Panc1 (cell line): ENCODE measurements at regions not wholly inside any gene's neighbourhood (a gene's known extent, or its start where the extent isn't known, plus 50 kb on each side); places are given as distances from the start of the nearest gene placed in this dataset.

Experiments used
- ATAC-seq: fragments of 200-7000 bp; cut with Tn5 transposase; 2 replicates; pipeline ENCODE4 v1.9.1; 2020; ENCODE audit warnings: mild to moderate bottlenecking, moderate library complexity
- BruUV-seq: library from RNA; stranded (reverse); fragments of 400-500 nt; replicated peaks from 2 replicates; lab custom pipeline; 2021; lab: Mats Ljungman, UMichigan
- CTCF ChIA-PET: fragments of 300-600 bp; sonication (Branson Sonifier 250); formaldehyde crosslinking; loops from one replicate; lab custom pipeline; 2022; ENCODE audit warnings: antibody characterized with exemption; lab: Charles Lee
- POLR2A ChIA-PET: fragments of 300-600 bp; sonication (Branson Sonifier 250); formaldehyde crosslinking; loops from one replicate; lab custom pipeline; 2022; ENCODE audit warnings: antibody characterized with exemption; lab: Charles Lee
- DNase-seq: peaks from one replicate; pipeline ENCODE4 v3.0.0-alpha.2; 2010; ENCODE audit warnings: low read depth, low spot score
- H3K27ac ChIP-seq: 2 replicates; pipeline ENCODE4 v1.5.1; 2011; ENCODE audit warnings: mild to moderate bottlenecking, low read length, inconsistent platforms
- H3K27me3 ChIP-seq: fragments of 200-500 bp; sonication (Bioruptor generic); 2 replicates; pipeline ENCODE4 v1.6.0; 2014; ENCODE audit warnings: low read length, inconsistent platforms; ENCODE audit not compliant: control insufficient read depth, insufficient read depth
- H3K36me3 ChIP-seq: fragments of 200-500 bp; sonication (Bioruptor generic); 2 replicates; pipeline ENCODE4 v1.5.1; 2014; ENCODE audit warnings: inconsistent platforms, mild to moderate bottlenecking, low read length, moderate library complexity; ENCODE audit not compliant: control insufficient read depth, insufficient read depth
- H3K4me1 ChIP-seq: 2 replicates; pipeline ENCODE4 v1.5.1; 2011; ENCODE audit warnings: inconsistent platforms, mild to moderate bottlenecking, low read length, moderate library complexity; ENCODE audit not compliant: control insufficient read depth, insufficient read depth
- H3K4me3 ChIP-seq, 2 experiments: 2 replicates each; pipeline ENCODE4 v1.5.1; 2011 to 2012; ENCODE audit warnings: low read depth in 2 of 2, low read length in 2 of 2, mild to moderate bottlenecking in 2 of 2, inconsistent platforms in 1 of 2, moderate library complexity in 1 of 2
- H3K9me3 ChIP-seq: fragments of 200-500 bp; sonication (Bioruptor generic); 2 replicates; pipeline ENCODE4 v1.5.1; 2014; ENCODE audit warnings: low read depth, mild to moderate bottlenecking, inconsistent platforms, low read length, moderate library complexity; ENCODE audit not compliant: control insufficient read depth, insufficient read depth
- POLR2AphosphoS5 ChIP-seq: IDR thresholded peaks from 2 replicates; pipeline ENCODE4 v1.6.1; 2012; ENCODE audit warnings: mild to moderate bottlenecking, low read depth, low read length, moderate library complexity
- SIN3A ChIP-seq: IDR thresholded peaks from 2 replicates; pipeline ENCODE4 v1.6.1; 2012; ENCODE audit warnings: low read depth, mild to moderate bottlenecking, low read length, moderate library complexity, borderline replicate concordance; ENCODE audit not compliant: insufficient read depth
- TCF7L2 ChIP-seq: IDR thresholded peaks from 2 replicates; pipeline ENCODE4 v1.6.1; 2011; ENCODE audit warnings: mild to moderate bottlenecking, low read depth, low read length, inconsistent platforms
- in situ Hi-C: cut with HindIII; loops from 2 replicates; pipeline ENCODE4 v1.10.0; 2016; ENCODE audit warnings: low sequenced_read_pairs, low pct_unique_long_range_greater_than_20kb
- intact Hi-C: fragments of 100-400 bp; cut with micrococcal nuclease; formaldehyde crosslinking; loops from one replicate; pipeline ENCODE4 v1.10.0; 2022; ENCODE audit not compliant: unreplicated experiment
- TF ChIP-seq, protein P1 (sequence below): fragments of 450-650 bp; IDR thresholded peaks from 2 replicates; pipeline ENCODE4 v1.5.1; 2017; ENCODE audit warnings: mild to moderate bottlenecking
- TF ChIP-seq, protein P2 (sequence below), 2 experiments: IDR thresholded peaks; 2 replicates each; pipeline ENCODE4 v1.6.1; 2011 to 2012; ENCODE audit warnings: low read depth in 2 of 2, control low read depth in 1 of 2, low read length in 1 of 2, mild to moderate bottlenecking in 1 of 2, moderate library complexity in 1 of 2; ENCODE audit not compliant: insufficient read depth in 1 of 2

DNA sequence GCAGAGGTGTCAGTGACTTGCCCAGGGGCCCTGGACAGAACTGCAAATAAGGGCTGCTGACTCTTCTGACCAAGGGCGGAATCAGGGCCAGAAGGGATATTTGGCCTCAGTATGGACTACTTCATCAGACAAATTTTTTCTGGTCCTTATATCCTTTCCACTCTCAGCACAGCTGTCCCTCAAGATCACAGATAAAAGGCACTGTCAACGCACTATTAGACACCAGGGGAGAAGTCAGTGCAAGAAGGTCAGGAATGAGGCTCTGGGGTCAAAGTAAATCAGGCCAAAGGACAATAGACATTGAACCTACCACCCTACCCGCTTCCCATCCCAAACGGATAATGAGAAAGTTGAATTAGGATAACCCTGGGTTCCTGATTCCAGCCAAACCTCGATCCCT is 657.6 kb downstream of the UQCRFS1 start:
- Histone ChIP-seq H3K4me1 (no peaks in the 10 kb centered on the region), H3K27me3 (no peaks in the 10 kb centered on the region), H3K36me3 (no peaks in the 10 kb centered on the region), H3K27ac (no peak overlapping the region), H3K9me3 (no peaks in the 10 kb centered on the region), H3K4me3 (no peak overlapping the region)
- in situ Hi-C loops (no loop called here), intact Hi-C loops (no loop called here)
- ATAC-seq (no peak), DNase-seq (no peak)
- TF ChIP-seq POLR2AphosphoS5 (no peak), SIN3A (no peak), TCF7L2 (no peak)
- TF ChIP-seq, protein P1, sequence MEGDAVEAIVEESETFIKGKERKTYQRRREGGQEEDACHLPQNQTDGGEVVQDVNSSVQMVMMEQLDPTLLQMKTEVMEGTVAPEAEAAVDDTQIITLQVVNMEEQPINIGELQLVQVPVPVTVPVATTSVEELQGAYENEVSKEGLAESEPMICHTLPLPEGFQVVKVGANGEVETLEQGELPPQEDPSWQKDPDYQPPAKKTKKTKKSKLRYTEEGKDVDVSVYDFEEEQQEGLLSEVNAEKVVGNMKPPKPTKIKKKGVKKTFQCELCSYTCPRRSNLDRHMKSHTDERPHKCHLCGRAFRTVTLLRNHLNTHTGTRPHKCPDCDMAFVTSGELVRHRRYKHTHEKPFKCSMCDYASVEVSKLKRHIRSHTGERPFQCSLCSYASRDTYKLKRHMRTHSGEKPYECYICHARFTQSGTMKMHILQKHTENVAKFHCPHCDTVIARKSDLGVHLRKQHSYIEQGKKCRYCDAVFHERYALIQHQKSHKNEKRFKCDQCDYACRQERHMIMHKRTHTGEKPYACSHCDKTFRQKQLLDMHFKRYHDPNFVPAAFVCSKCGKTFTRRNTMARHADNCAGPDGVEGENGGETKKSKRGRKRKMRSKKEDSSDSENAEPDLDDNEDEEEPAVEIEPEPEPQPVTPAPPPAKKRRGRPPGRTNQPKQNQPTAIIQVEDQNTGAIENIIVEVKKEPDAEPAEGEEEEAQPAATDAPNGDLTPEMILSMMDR, result no peak
- TF ChIP-seq, protein P2, sequence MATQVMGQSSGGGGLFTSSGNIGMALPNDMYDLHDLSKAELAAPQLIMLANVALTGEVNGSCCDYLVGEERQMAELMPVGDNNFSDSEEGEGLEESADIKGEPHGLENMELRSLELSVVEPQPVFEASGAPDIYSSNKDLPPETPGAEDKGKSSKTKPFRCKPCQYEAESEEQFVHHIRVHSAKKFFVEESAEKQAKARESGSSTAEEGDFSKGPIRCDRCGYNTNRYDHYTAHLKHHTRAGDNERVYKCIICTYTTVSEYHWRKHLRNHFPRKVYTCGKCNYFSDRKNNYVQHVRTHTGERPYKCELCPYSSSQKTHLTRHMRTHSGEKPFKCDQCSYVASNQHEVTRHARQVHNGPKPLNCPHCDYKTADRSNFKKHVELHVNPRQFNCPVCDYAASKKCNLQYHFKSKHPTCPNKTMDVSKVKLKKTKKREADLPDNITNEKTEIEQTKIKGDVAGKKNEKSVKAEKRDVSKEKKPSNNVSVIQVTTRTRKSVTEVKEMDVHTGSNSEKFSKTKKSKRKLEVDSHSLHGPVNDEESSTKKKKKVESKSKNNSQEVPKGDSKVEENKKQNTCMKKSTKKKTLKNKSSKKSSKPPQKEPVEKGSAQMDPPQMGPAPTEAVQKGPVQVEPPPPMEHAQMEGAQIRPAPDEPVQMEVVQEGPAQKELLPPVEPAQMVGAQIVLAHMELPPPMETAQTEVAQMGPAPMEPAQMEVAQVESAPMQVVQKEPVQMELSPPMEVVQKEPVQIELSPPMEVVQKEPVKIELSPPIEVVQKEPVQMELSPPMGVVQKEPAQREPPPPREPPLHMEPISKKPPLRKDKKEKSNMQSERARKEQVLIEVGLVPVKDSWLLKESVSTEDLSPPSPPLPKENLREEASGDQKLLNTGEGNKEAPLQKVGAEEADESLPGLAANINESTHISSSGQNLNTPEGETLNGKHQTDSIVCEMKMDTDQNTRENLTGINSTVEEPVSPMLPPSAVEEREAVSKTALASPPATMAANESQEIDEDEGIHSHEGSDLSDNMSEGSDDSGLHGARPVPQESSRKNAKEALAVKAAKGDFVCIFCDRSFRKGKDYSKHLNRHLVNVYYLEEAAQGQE (IDR thresholded peaks at IDR 0.05; ENCODE audit: insufficient read depth in 1 of 2, low read depth in 2 of 2, low read length in 1 of 2), result no peak
- CTCF ChIA-PET, result no interaction called here
- POLR2A ChIA-PET, result no interaction called here
- BruUV-seq, result no TSS peak

GRCh38 chr19:28554321-28555091 is 658.4 kb downstream of the UQCRFS1 start:
- H3K4me1 ChIP-seq, result no peaks in the 10 kb centered on the region
- no peaks in the 10 kb centered on the region for H3K27me3 ChIP-seq
- ATAC-seq, result no peak
- no peak for TF ChIP-seq POLR2AphosphoS5
- TF ChIP-seq, protein P1, result no peak
- TF ChIP-seq SIN3A, result no peak
- no peak for TF ChIP-seq TCF7L2
- TF ChIP-seq, protein P2 (IDR thresholded peaks at IDR 0.05; ENCODE audit: insufficient read depth in 1 of 2, low read depth in 2 of 2, low read length in 1 of 2), result no peak
- H3K9me3 ChIP-seq, result no peaks in the 10 kb centered on the region
- BruUV-seq, result no TSS peak
- H3K36me3 ChIP-seq, result no peaks in the 10 kb centered on the region
- intact Hi-C loops (no loop called here), in situ Hi-C loops (no loop called here)
- H3K4me3 ChIP-seq, result no peak overlapping the region
- H3K27ac ChIP-seq, result no peak overlapping the region
- ChIA-PET POLR2A (no interaction called here), CTCF (no interaction called here)
- DNase-seq, result no peak
